IPS-20b (cell line): ENCODE measurements at regions not wholly inside any gene's neighbourhood (a gene's known extent, or its start where the extent isn't known, plus 50 kb on each side); places are given as distances from the start of the nearest gene placed in this dataset.

ENCODE experiments used
- H3K27ac ChIP-seq: one replicate; pipeline ENCODE4 v1.5.1; 2013; ENCODE audit warnings: low read length
- H3K27me3 ChIP-seq: 2 replicates; pipeline ENCODE4 v1.6.1; 2013; ENCODE audit warnings: mild to moderate bottlenecking, low read length, inconsistent platforms; ENCODE audit not compliant: insufficient read depth
- H3K36me3 ChIP-seq: 2 replicates; pipeline ENCODE4 v1.6.1; 2013; ENCODE audit warnings: low read depth, mild to moderate bottlenecking, inconsistent platforms, low read length, moderate library complexity; ENCODE audit not compliant: insufficient read depth
- H3K4me1 ChIP-seq: 2 replicates; pipeline ENCODE4 v1.6.1; 2013; ENCODE audit warnings: mild to moderate bottlenecking, control low read depth, inconsistent platforms, low read length, moderate library complexity; ENCODE audit not compliant: insufficient read depth
- H3K4me3 ChIP-seq: 2 replicates; pipeline ENCODE4 v1.5.1; 2013; ENCODE audit warnings: mild to moderate bottlenecking, low read length, inconsistent platforms
- H3K9ac ChIP-seq: 2 replicates; pipeline ENCODE4 v1.6.1; 2013; ENCODE audit warnings: low read depth, mild to moderate bottlenecking, inconsistent platforms, low read length, moderate library complexity
- H3K9me3 ChIP-seq: 2 replicates; pipeline ENCODE4 v1.6.1; 2013; ENCODE audit warnings: mild to moderate bottlenecking, low read depth, low read length, inconsistent platforms; ENCODE audit not compliant: insufficient read depth

GRCh38 chr9:134980516-134980915 lies 62.8 kb upstream of the FCN1 start:
- Histone ChIP-seq H3K36me3 (no peaks in the 10 kb centered on the region), H3K27me3 (no peaks in the 10 kb centered on the region), H3K9ac (no peak overlapping the region), H3K4me1 (peaks cover 8% of the 10 kb centered on the region; the same call in 1 of the 2 replicates), H3K27ac (no peak overlapping the region), H3K9me3 (no peaks in the 10 kb centered on the region), H3K4me3 (no peak overlapping the region)

- no peak overlapping the region for H3K27ac ChIP-seq
These were observed 63.3 kb upstream of the FCN1 start for GRCh38 chr9:134980991-134981390.

GRCh38 chr9:134981829-134982228 lies 64.1 kb upstream of the FCN1 start:
- no peak overlapping the region for H3K4me3 ChIP-seq
- H3K4me1 ChIP-seq, result peaks cover 3% of the 10 kb centered on the region; the same call in 1 of the 2 replicates
- no peak overlapping the region for H3K27ac ChIP-seq
- H3K27me3 ChIP-seq, result no peaks in the 10 kb centered on the region
- H3K36me3 ChIP-seq, result no peaks in the 10 kb centered on the region
- no peak overlapping the region for H3K9ac ChIP-seq
- H3K9me3 ChIP-seq, result peaks cover 1% of the 10 kb centered on the region; the same call in 1 of the 2 replicates

More at GRCh38 chr9:134980991-134981390, 63.3 kb upstream of the FCN1 start:
- Histone ChIP-seq H3K9me3 (no peaks in the 10 kb centered on the region), H3K4me3 (no peak overlapping the region), H3K27me3 (no peaks in the 10 kb centered on the region), H3K36me3 (no peaks in the 10 kb centered on the region), H3K4me1 (peaks cover 6% of the 10 kb centered on the region; the same call in 1 of the 2 replicates), H3K9ac (no peak overlapping the region)

GRCh38 chr9:134982311-134982710 lies 64.6 kb upstream of the FCN1 start:
- Histone ChIP-seq H3K27me3 (no peaks in the 10 kb centered on the region), H3K27ac (no peak overlapping the region), H3K36me3 (no peaks in the 10 kb centered on the region), H3K9ac (no peak overlapping the region; the same call in 1 of the 2 replicates), H3K4me3 (no peak overlapping the region), H3K9me3 (peaks cover 6% of the 10 kb centered on the region; the same call in 1 of the 2 replicates), H3K4me1 (peaks cover 3% of the 10 kb centered on the region; the same call in 1 of the 2 replicates)

GRCh38 chr9:134983074-134983473 lies 65.4 kb upstream of the FCN1 start:
- Histone ChIP-seq H3K36me3 (no peaks in the 10 kb centered on the region), H3K9me3 (peaks cover 9% of the 10 kb centered on the region; the same call in 1 of the 2 replicates), H3K4me1 (peaks cover 3% of the 10 kb centered on the region; the same call in 1 of the 2 replicates), H3K27me3 (no peaks in the 10 kb centered on the region), H3K4me3 (no peak overlapping the region), H3K27ac (no peak overlapping the region), H3K9ac (no peak overlapping the region; the same call in 1 of the 2 replicates)

- no peaks in the 10 kb centered on the region for H3K36me3 ChIP-seq
- H3K9ac ChIP-seq, result no peak overlapping the region
- no peaks in the 10 kb centered on the region for H3K27me3 ChIP-seq
- peaks cover 3% of the 10 kb centered on the region; the same call in 1 of the 2 replicates for H3K4me1 ChIP-seq
- no peak overlapping the region for H3K4me3 ChIP-seq
- H3K27ac ChIP-seq, result no peak overlapping the region
- peaks cover 9% of the 10 kb centered on the region; the same call in 1 of the 2 replicates for H3K9me3 ChIP-seq
These were observed 66.0 kb upstream of the FCN1 start for GRCh38 chr9:134983506-134984371.

GRCh38 chr9:134984372-134985265 lies 66.9 kb upstream of the FCN1 start:
- H3K27me3 ChIP-seq, result no peaks in the 10 kb centered on the region
- H3K4me3 ChIP-seq, result no peak overlapping the region
- H3K9ac ChIP-seq, result no peak overlapping the region
- peaks cover 3% of the 10 kb centered on the region; the same call in 1 of the 2 replicates for H3K4me1 ChIP-seq
- no peak overlapping the region for H3K27ac ChIP-seq
- no peaks in the 10 kb centered on the region for H3K36me3 ChIP-seq
- H3K9me3 ChIP-seq, result peaks cover 9% of the 10 kb centered on the region; the same call in 1 of the 2 replicates

GRCh38 chr9:134985451-134985850 lies 67.7 kb upstream of the FCN1 start:
- H3K9ac ChIP-seq, result no peak overlapping the region
- H3K36me3 ChIP-seq, result no peaks in the 10 kb centered on the region
- peaks cover 9% of the 10 kb centered on the region; the same call in 1 of the 2 replicates for H3K9me3 ChIP-seq
- no peaks in the 10 kb centered on the region for H3K27me3 ChIP-seq
- H3K4me3 ChIP-seq, result no peak overlapping the region
- H3K4me1 ChIP-seq, result peaks cover 3% of the 10 kb centered on the region; the same call in 1 of the 2 replicates
- H3K27ac ChIP-seq, result no peak overlapping the region

- Histone ChIP-seq H3K4me1 (peaks cover 3% of the 10 kb centered on the region; the same call in 1 of the 2 replicates), H3K9me3 (peaks cover 9% of the 10 kb centered on the region; the same call in 1 of the 2 replicates), H3K9ac (no peak overlapping the region), H3K4me3 (no peak overlapping the region), H3K27ac (no peak overlapping the region), H3K36me3 (no peaks in the 10 kb centered on the region), H3K27me3 (no peaks in the 10 kb centered on the region)
These were observed 69.2 kb upstream of the FCN1 start for GRCh38 chr9:134986957-134987356.

- H3K4me1 ChIP-seq, result peaks cover 3% of the 10 kb centered on the region; the same call in 1 of the 2 replicates
- no peaks in the 10 kb centered on the region for H3K27me3 ChIP-seq
- H3K9me3 ChIP-seq, result peaks cover 9% of the 10 kb centered on the region; the same call in 1 of the 2 replicates
- no peak overlapping the region for H3K9ac ChIP-seq
- no peak overlapping the region for H3K4me3 ChIP-seq
- no peak overlapping the region for H3K27ac ChIP-seq
- H3K36me3 ChIP-seq, result no peaks in the 10 kb centered on the region
These were observed 69.7 kb upstream of the FCN1 start for GRCh38 chr9:134987376-134987775.
